Esophagus muscularis mucosa (tissue), 4 donors: ENCODE measurements at regions not wholly inside any gene's neighbourhood (a gene's known extent, or its start where the extent isn't known, plus 50 kb on each side); places are given as distances from the start of the nearest gene placed in this dataset.

Experiments
- CTCF ChIP-seq, 3 experiments: fragments of 200-600 bp in 2 of 3; fragments of 450-650 bp in 1 of 3; sonication (generic) in 2 of 3; IDR thresholded peaks; one replicate each; pipeline ENCODE4 v1.5.1; 2017 to 2019; ENCODE audit warnings: antibody characterized with exemption in 3 of 3, mild to moderate bottlenecking in 2 of 3, moderate library complexity in 1 of 3
- EP300 ChIP-seq: sonication (generic); formaldehyde crosslinking; IDR thresholded peaks from one replicate; pipeline ENCODE4 v1.6.1; 2017; ENCODE audit warnings: antibody characterized with exemption
- POLR2A ChIP-seq: fragments of 450-650 bp; IDR thresholded peaks from one replicate; pipeline ENCODE4 v1.6.1; 2017; ENCODE audit warnings: antibody characterized with exemption, moderate library complexity, mild to moderate bottlenecking, low read depth
- POLR2AphosphoS5 ChIP-seq, 2 donors: sonication (generic); formaldehyde crosslinking; IDR thresholded peaks; one replicate each; pipeline ENCODE4 v1.6.1; 2017; ENCODE audit warnings: antibody characterized with exemption in 2 of 2

- no peak for TF ChIP-seq POLR2A
- TF ChIP-seq EP300, result no peak
- TF ChIP-seq CTCF (IDR thresholded peaks at IDR 0.05), result no peak
- TF ChIP-seq POLR2AphosphoS5 (IDR thresholded peaks at IDR 0.05), result no peak
These were observed 623.8 kb upstream of the HTR2C start for GRCh38 chrX:113959912-113960626.
